ENCODE measurements at regions not wholly inside any gene's neighbourhood (a gene's known extent, or its start where the extent isn't known, plus 50 kb on each side); places are given as distances from the start of the nearest gene placed in this dataset.

DNA sequence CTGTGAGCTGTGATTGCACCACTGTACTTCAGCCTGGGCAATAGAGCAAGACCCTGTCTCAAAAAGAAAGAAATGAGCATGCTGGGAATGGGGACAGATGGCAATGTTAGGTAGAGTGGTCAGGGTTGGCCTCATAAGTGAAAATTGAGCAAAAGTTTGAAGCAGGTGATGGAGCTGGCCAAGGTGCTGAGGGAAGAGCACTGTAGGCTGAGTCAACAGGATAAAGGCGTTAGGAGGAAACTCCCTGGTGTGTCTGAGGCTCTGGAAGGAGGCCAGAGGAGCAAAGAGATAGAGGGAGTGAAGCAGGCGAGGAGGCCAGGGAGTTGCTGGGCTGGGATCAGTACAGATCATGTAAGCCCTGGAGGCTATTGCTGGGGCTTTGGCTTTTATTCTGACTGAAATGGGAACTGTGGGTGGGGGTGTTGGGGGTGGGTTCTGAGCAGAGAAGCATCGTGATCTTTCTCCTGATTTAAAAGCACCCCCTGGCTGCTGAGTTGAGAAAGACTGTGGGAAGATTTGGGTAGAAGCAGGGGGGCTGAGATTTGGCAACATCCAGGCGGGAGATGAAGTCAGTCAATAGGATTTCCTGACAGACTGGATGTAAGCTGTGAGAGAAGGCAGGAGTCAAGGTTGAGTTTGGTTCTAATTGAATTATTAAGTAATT is 52.5 kb upstream of the VKORC1L1 start:
- H3K36me3 ChIP-seq (ENCODE audit: low read depth, low read length), result no peaks in the 10 kb centered on the region
- H3K4me1 ChIP-seq (ENCODE audit: insufficient read depth, low read length), result no peaks in the 10 kb centered on the region
- H3K27ac ChIP-seq (ENCODE audit: low read length), result no peak overlapping the region
- no peaks in the 10 kb centered on the region for H3K79me2 ChIP-seq (ENCODE audit: low read length)
- no peaks in the 10 kb centered on the region for H3K9me3 ChIP-seq (ENCODE audit: low read length)
- ATAC-seq, result no peak
- POLR2A ChIA-PET (ENCODE audit: unreplicated experiment), result no interaction called here
- intact Hi-C loops (cut with micrococcal nuclease), result no loop called here
- H4K20me1 ChIP-seq (ENCODE audit: low read length), result no peaks in the 10 kb centered on the region
- DNase-seq, result peak; percentile 3
- no peaks in the 10 kb centered on the region for H3K27me3 ChIP-seq (ENCODE audit: low read length)
- no peaks in the 10 kb centered on the region for H3K9me2 ChIP-seq (replicated peaks; ENCODE audit: low read length)
- CTCF ChIA-PET, result no interaction called here
- H3K4me3 ChIP-seq (ENCODE audit: low read length), result no peak overlapping the region
- H3F3A ChIP-seq (ENCODE audit: low read length, unreplicated experiment), result no peaks in the 10 kb centered on the region
- no peak overlapping the region for H3K4me2 ChIP-seq (ENCODE audit: low read length)
- no TSS peak for BruUV-seq (replicated peaks)
- TF ChIP-seq CTCF (conservative IDR thresholded peaks at IDR 0.05; ENCODE audit: low read depth, low read length), result no peak
- TF ChIP-seq EZH2 (IDR thresholded peaks at IDR 0.05; ENCODE audit: low read length, unreplicated experiment), result no peak
- no peak for TF ChIP-seq EZH2phosphoT487 (IDR thresholded peaks at IDR 0.05; ENCODE audit: borderline replicate concordance, low read length)
- H2AFZ ChIP-seq (ENCODE audit: low read length), result no peak overlapping the region
- no peak overlapping the region for H3K9ac ChIP-seq (ENCODE audit: low read length)
